Astrocyte (in vitro differentiated cells and primary cell): ENCODE measurements at regions not wholly inside any gene's neighbourhood (a gene's known extent, or its start where the extent isn't known, plus 50 kb on each side); places are given as distances from the start of the nearest gene placed in this dataset.

Experiments used
- DNase-seq: peaks from one replicate; pipeline ENCODE4 v3.0.0-alpha.2; 2010; ENCODE audit warnings: low read depth
- FAIRE-seq: peaks from 2 replicates; lab custom pipeline; 2011; peaks lifted over from hg19 to GRCh38; lab: Jason Lieb, UNC
- H2AFZ ChIP-seq: 2 replicates; pipeline ENCODE4 v1.6.0; 2012; ENCODE audit warnings: low read depth, low read length, inconsistent platforms
- H3K27ac ChIP-seq: 2 replicates; pipeline ENCODE4 v1.5.1; 2011; ENCODE audit warnings: low read depth, low read length, inconsistent platforms
- H3K27me3 ChIP-seq: 2 replicates; pipeline ENCODE4 v1.6.0; 2011; ENCODE audit warnings: low read length, inconsistent platforms; ENCODE audit not compliant: insufficient read depth
- H3K36me3 ChIP-seq: 2 replicates; pipeline ENCODE4 v1.5.1; 2011; ENCODE audit warnings: low read length, inconsistent platforms; ENCODE audit not compliant: insufficient read depth
- H3K4me1 ChIP-seq: 2 replicates; pipeline ENCODE4 v1.5.1; 2011; ENCODE audit warnings: low read length, inconsistent platforms; ENCODE audit not compliant: insufficient read depth
- H3K4me2 ChIP-seq: 2 replicates; pipeline ENCODE4 v1.6.0; 2012; ENCODE audit warnings: low read length, inconsistent platforms
- H3K4me3 ChIP-seq: 2 replicates; pipeline ENCODE4 v1.5.1; 2011; ENCODE audit warnings: low read depth, mild to moderate bottlenecking, low read length, inconsistent platforms; ENCODE audit not compliant: insufficient read depth
- H3K79me2 ChIP-seq: 2 replicates; pipeline ENCODE4 v1.6.0; 2012; ENCODE audit warnings: mild to moderate bottlenecking, low read length, inconsistent platforms; ENCODE audit not compliant: insufficient read depth
- H3K9ac ChIP-seq: 2 replicates; pipeline ENCODE4 v1.6.0; 2012; ENCODE audit warnings: mild to moderate bottlenecking, low read length, inconsistent platforms
- H3K9me3 ChIP-seq: 2 replicates; pipeline ENCODE4 v1.5.1; 2012; ENCODE audit warnings: low read depth, mild to moderate bottlenecking, low read length, inconsistent platforms; ENCODE audit not compliant: insufficient read depth
- H4K20me1 ChIP-seq: 2 replicates; pipeline ENCODE4 v1.6.0; 2012; ENCODE audit warnings: low read length, inconsistent platforms; ENCODE audit not compliant: insufficient read depth
- H3K27ac Mint-ChIP-seq: one replicate; pipeline ENCODE4 v1.8.0; 2021; ENCODE audit warnings: mild to moderate bottlenecking, mixed read lengths; ENCODE audit not compliant: unreplicated experiment
- H3K27me3 Mint-ChIP-seq: one replicate; pipeline ENCODE4 v1.8.0; 2021; ENCODE audit warnings: low read depth, mixed read lengths; ENCODE audit not compliant: unreplicated experiment
- H3K36me3 Mint-ChIP-seq: one replicate; pipeline ENCODE4 v1.8.0; 2021; ENCODE audit warnings: low read depth, mixed read lengths; ENCODE audit not compliant: unreplicated experiment
- H3K4me1 Mint-ChIP-seq: one replicate; pipeline ENCODE4 v1.8.0; 2021; ENCODE audit warnings: low read depth, mixed read lengths; ENCODE audit not compliant: unreplicated experiment
- H3K4me3 Mint-ChIP-seq: one replicate; pipeline ENCODE4 v1.8.0; 2021; ENCODE audit warnings: mild to moderate bottlenecking, moderate library complexity, mixed read lengths; ENCODE audit not compliant: unreplicated experiment
- H3K9me3 Mint-ChIP-seq: one replicate; pipeline ENCODE4 v1.8.0; 2021; ENCODE audit warnings: mild to moderate bottlenecking, mixed read lengths; ENCODE audit not compliant: unreplicated experiment
- CTCF ChIP-seq: IDR thresholded peaks from 2 replicates; pipeline ENCODE4 v1.5.1; 2011; ENCODE audit warnings: low read depth, mild to moderate bottlenecking, inconsistent platforms, low read length, moderate library complexity; ENCODE audit not compliant: insufficient read depth
- EZH2 ChIP-seq: IDR thresholded peaks from 2 replicates; pipeline ENCODE4 v1.6.1; 2012; ENCODE audit warnings: mild to moderate bottlenecking, low read length, inconsistent platforms; ENCODE audit not compliant: insufficient read depth

- Mint-ChIP-seq H3K36me3 (no peaks in the 10 kb centered on the region), H3K27me3 (peaks cover 25% of the 10 kb centered on the region), H3K4me3 (no peak overlapping the region), H3K9me3 (peaks cover 2% of the 10 kb centered on the region), H3K27ac (no peak overlapping the region), H3K4me1 (peaks cover 22% of the 10 kb centered on the region)
- no peaks in the 10 kb centered on the region for H3K79me2 ChIP-seq
- no peaks in the 10 kb centered on the region for H3K36me3 ChIP-seq
- no peak overlapping the region for H3K4me2 ChIP-seq
- H3K9me3 ChIP-seq: no peaks in the 10 kb centered on the region
- peaks cover 15% of the 10 kb centered on the region for H3K4me1 ChIP-seq
- no peak overlapping the region for H3K27ac ChIP-seq
- H3K4me3 ChIP-seq: no peak overlapping the region
- H4K20me1 ChIP-seq: no peaks in the 10 kb centered on the region
- H2AFZ ChIP-seq: no peak overlapping the region
- no peak for FAIRE-seq
- H3K9ac ChIP-seq: no peak overlapping the region
- DNase-seq: no peak
- TF ChIP-seq EZH2: no peak
- H3K27me3 ChIP-seq: peaks cover 6% of the 10 kb centered on the region
These were observed 95.7 kb upstream of the ARAP3 start for GRCh38 chr5:141777711-141778110.

DNA sequence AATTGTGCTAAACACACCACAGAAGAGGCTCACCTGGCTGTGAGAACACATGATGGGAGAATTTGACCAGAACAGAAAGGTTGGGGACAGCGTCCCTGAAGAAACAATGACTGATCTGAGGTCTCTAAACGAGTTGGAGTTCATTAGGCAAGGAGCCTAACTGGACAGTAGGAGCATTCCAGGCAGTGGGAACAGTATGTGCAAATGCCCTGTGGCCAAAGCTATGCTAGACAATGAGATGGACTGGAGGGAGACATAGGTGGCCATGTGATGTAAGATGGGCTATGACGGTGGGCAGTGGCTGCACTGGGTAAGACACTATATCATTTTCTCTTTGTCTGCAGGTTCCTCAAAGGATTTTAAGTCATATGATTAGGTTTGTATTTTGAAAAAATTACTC lies 95.1 kb upstream of the ARAP3 start:
- Histone ChIP-seq H3K4me1 (peaks cover 15% of the 10 kb centered on the region), H3K36me3 (no peaks in the 10 kb centered on the region), H2AFZ (no peak overlapping the region), H3K27me3 (peaks cover 2% of the 10 kb centered on the region), H3K4me2 (no peak overlapping the region), H3K9ac (no peak overlapping the region), H3K27ac (no peak overlapping the region), H3K9me3 (no peaks in the 10 kb centered on the region), H3K79me2 (no peaks in the 10 kb centered on the region), H3K4me3 (no peak overlapping the region), H4K20me1 (no peaks in the 10 kb centered on the region)
- TF ChIP-seq EZH2: no peak
- TF ChIP-seq CTCF: no peak
- no peak for FAIRE-seq
- peaks cover 2% of the 10 kb centered on the region for H3K9me3 Mint-ChIP-seq
- no peak for DNase-seq
- H3K4me3 Mint-ChIP-seq: no peak overlapping the region
- H3K4me1 Mint-ChIP-seq: peaks cover 22% of the 10 kb centered on the region
- no peaks in the 10 kb centered on the region for H3K36me3 Mint-ChIP-seq
- peaks cover 28% of the 10 kb centered on the region for H3K27me3 Mint-ChIP-seq
- H3K27ac Mint-ChIP-seq: no peak overlapping the region

DNA sequence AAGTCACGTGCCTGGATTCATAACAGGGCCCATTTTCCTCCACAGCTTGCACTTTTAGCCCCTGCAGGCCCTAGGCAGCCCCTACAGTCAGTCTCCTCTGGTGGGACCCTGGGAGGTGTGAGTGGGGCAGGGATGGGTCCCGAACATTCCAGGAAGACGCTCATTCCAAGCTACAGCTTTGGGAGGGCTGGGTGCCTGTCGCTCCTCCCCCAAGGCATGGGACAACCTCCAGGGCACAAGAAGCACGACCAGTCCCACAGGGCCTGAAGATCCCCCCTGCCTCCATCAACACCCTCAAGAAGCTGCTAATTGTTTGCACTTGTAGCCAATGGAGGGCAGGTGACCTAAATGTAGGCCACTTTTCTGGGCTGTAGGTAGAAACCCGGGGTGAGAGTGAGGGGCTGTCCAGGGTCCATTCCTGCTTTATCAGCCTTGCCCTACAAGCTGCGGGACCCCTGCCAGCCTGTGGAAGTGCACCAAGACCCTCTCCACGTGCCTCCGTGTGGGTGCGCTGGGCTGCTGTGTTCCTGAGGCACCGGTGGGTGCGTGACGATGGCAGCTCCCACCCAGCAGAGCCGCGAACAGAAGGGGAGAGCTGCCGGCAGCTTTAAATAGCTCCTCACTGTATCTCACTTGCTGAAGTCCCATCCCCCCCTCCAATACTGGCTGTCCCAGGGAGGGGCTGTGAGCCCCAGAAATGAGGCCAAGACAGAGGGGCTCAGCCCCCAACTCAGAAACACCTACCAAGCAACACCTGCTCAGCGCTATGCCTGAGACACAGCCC lies 91.9 kb upstream of the ARAP3 start:
- H3K27me3 Mint-ChIP-seq: peaks cover 33% of the 10 kb centered on the region
- no peak overlapping the region for H3K27ac Mint-ChIP-seq
- peaks cover 2% of the 10 kb centered on the region for H3K9me3 Mint-ChIP-seq

More for the DNA sequence above, 91.9 kb upstream of the ARAP3 start:
- TF ChIP-seq CTCF (no peak), EZH2 (no peak)
- Histone ChIP-seq H3K4me1 (peaks cover 8% of the 10 kb centered on the region), H4K20me1 (no peaks in the 10 kb centered on the region), H3K9me3 (no peaks in the 10 kb centered on the region), H3K79me2 (no peaks in the 10 kb centered on the region), H2AFZ (no peak overlapping the region), H3K4me2 (no peak overlapping the region), H3K27ac (no peak overlapping the region), H3K9ac (no peak overlapping the region), H3K4me3 (no peak overlapping the region), H3K27me3 (peaks cover 2% of the 10 kb centered on the region), H3K36me3 (no peaks in the 10 kb centered on the region)
- DNase-seq (no peak), FAIRE-seq (no peak)
- H3K4me3 Mint-ChIP-seq: no peak overlapping the region
- no peaks in the 10 kb centered on the region for H3K36me3 Mint-ChIP-seq
- H3K4me1 Mint-ChIP-seq: peaks cover 21% of the 10 kb centered on the region
